GM23338 (cell line): ENCODE measurements at regions not wholly inside any gene's neighbourhood (a gene's known extent, or its start where the extent isn't known, plus 50 kb on each side); places are given as distances from the start of the nearest gene placed in this dataset.
A peak's percentile ranks its signal among the peaks of the same experiment; 100 is the strongest.

Experiments used
- ATAC-seq: fragments of 200-7000 bp; cut with Tn5 transposase; 3 replicates; pipeline ENCODE4 v1.9.1; 2020
- DNase-seq: peaks from one replicate; pipeline ENCODE4 v3.0.0-alpha.2; 2015; ENCODE audit warnings: low spot score
- H2AFZ ChIP-seq: fragments of 200-600 bp; sonication (generic); 2 replicates; pipeline ENCODE4 v1.8.0; 2016; ENCODE audit warnings: antibody characterized with exemption, mild to moderate bottlenecking, moderate library complexity
- H3F3A ChIP-seq: fragments of 200-600 bp; sonication (generic); replicated peaks from 2 replicates; pipeline ENCODE4 v1.8.0; 2017; ENCODE audit warnings: antibody characterized with exemption, mixed run types, low read depth
- H3K27ac ChIP-seq: fragments of 200-600 bp; sonication (generic); 2 replicates; pipeline ENCODE4 v1.6.1; 2016; ENCODE audit warnings: low read depth
- H3K27me3 ChIP-seq: fragments of 200-600 bp; sonication (generic); 2 replicates; pipeline ENCODE4 v1.8.0; 2016; ENCODE audit warnings: mild to moderate bottlenecking, mixed run types, moderate library complexity; ENCODE audit not compliant: insufficient read depth
- H3K36me3 ChIP-seq: fragments of 200-600 bp; sonication (generic); 2 replicates; pipeline ENCODE4 v1.8.0; 2016; ENCODE audit warnings: mild to moderate bottlenecking; ENCODE audit not compliant: insufficient read depth
- H3K4me1 ChIP-seq: fragments of 200-600 bp; sonication (generic); 2 replicates; pipeline ENCODE4 v1.8.0; 2016; ENCODE audit warnings: mild to moderate bottlenecking, moderate library complexity; ENCODE audit not compliant: insufficient read depth
- H3K4me2 ChIP-seq: fragments of 200-600 bp; sonication (generic); 2 replicates; pipeline ENCODE4 v1.7.1; 2017; ENCODE audit warnings: mixed run types
- H3K4me3 ChIP-seq: fragments of 200-600 bp; sonication (generic); 2 replicates; pipeline ENCODE4 v1.6.1; 2016; ENCODE audit warnings: mixed run types
- H3K79me2 ChIP-seq: fragments of 200-600 bp; sonication (generic); replicated peaks from 2 replicates; pipeline ENCODE4 v1.8.0; 2017; ENCODE audit warnings: mild to moderate bottlenecking; ENCODE audit not compliant: insufficient read depth
- H3K9me2 ChIP-seq: fragments of 200-600 bp; sonication (generic); 2 replicates; pipeline ENCODE4 v1.8.0; 2017; ENCODE audit not compliant: insufficient read depth
- H4K20me1 ChIP-seq: fragments of 200-600 bp; sonication (generic); replicated peaks from 2 replicates; pipeline ENCODE4 v1.8.0; 2017; ENCODE audit warnings: mild to moderate bottlenecking; ENCODE audit not compliant: insufficient read depth
- H3K27ac Mint-ChIP-seq: 2 replicates; pipeline ENCODE4 v1.8.0; 2020; ENCODE audit warnings: inconsistent platforms, mild to moderate bottlenecking, moderate library complexity, mixed read lengths
- H3K27me3 Mint-ChIP-seq: 3 replicates; pipeline ENCODE4 v1.8.0; 2022; ENCODE audit warnings: low read depth, mild to moderate bottlenecking, moderate library complexity, mixed read lengths, inconsistent platforms; ENCODE audit not compliant: insufficient read depth, poor library complexity
- H3K36me3 Mint-ChIP-seq: 3 replicates; pipeline ENCODE4 v1.8.0; 2021; ENCODE audit warnings: low read depth, mild to moderate bottlenecking, inconsistent platforms, moderate library complexity, mixed read lengths
- H3K4me1 Mint-ChIP-seq: 3 replicates; pipeline ENCODE4 v1.8.0; 2020; ENCODE audit warnings: mild to moderate bottlenecking, inconsistent platforms, mixed read lengths
- H3K4me3 Mint-ChIP-seq: 3 replicates; pipeline ENCODE4 v1.8.0; 2021; ENCODE audit warnings: moderate library complexity, mild to moderate bottlenecking, inconsistent platforms, mixed read lengths
- H3K9me3 Mint-ChIP-seq: 3 replicates; pipeline ENCODE4 v1.8.0; 2020; ENCODE audit warnings: moderate library complexity, mild to moderate bottlenecking, inconsistent platforms, mixed read lengths
- CTCF ChIP-seq, 2 experiments: fragments of 200-600 bp in 1 of 2; sonication (generic) in 1 of 2; conservative IDR thresholded peaks; 2 replicates each; pipeline versions ENCODE4 v1.5.1 to v1.6.1; 2016 to 2017; ENCODE audit warnings: antibody characterized with exemption in 2 of 2, low read depth in 2 of 2, mild to moderate bottlenecking in 2 of 2, moderate library complexity in 1 of 2
- ETS1 ChIP-seq: IDR thresholded peaks from 2 replicates; pipeline ENCODE4 v1.6.1; 2016; ENCODE audit warnings: antibody characterized with exemption
- EZH2 ChIP-seq: fragments of 200-600 bp; sonication (generic); IDR thresholded peaks from one replicate; pipeline ENCODE4 v1.8.0; 2017; ENCODE audit warnings: antibody characterized with exemption, mild to moderate bottlenecking, low read depth; ENCODE audit not compliant: unreplicated experiment
- EZH2phosphoT487 ChIP-seq: fragments of 200-600 bp; sonication (generic); IDR thresholded peaks from one replicate; pipeline ENCODE4 v1.8.1; 2018; ENCODE audit warnings: antibody characterized with exemption; ENCODE audit not compliant: unreplicated experiment
- JUNB ChIP-seq: IDR thresholded peaks from one replicate; pipeline ENCODE4 v1.6.1; 2016; ENCODE audit warnings: antibody characterized with exemption; ENCODE audit not compliant: unreplicated experiment
- NANOG ChIP-seq: IDR thresholded peaks from 2 replicates; pipeline ENCODE4 v1.6.1; 2016; ENCODE audit warnings: antibody characterized with exemption, borderline replicate concordance
- STAT1 ChIP-seq: IDR thresholded peaks from one replicate; pipeline ENCODE4 v1.6.1; 2016; ENCODE audit warnings: antibody characterized with exemption; ENCODE audit not compliant: unreplicated experiment
- ZNF114 ChIP-seq: fragments of 250-450 bp; sonication (Bioruptor Pico); IDR thresholded peaks from 2 replicates; pipeline ENCODE4 v1.5.0; 2020; ENCODE audit warnings: mild to moderate bottlenecking, moderate library complexity
- ZNF331 ChIP-seq: fragments of 250-450 bp; sonication (Bioruptor Pico); IDR thresholded peaks from 2 replicates; pipeline ENCODE4 v1.5.0; 2020; ENCODE audit warnings: low read depth, mild to moderate bottlenecking, moderate library complexity
- ZNF462 ChIP-seq: fragments of 250-450 bp; sonication (Bioruptor Pico); IDR thresholded peaks from 2 replicates; pipeline ENCODE4 v1.5.0; 2020; ENCODE audit warnings: mild to moderate bottlenecking, moderate library complexity

- H3K4me2 ChIP-seq, result no peak overlapping the region
- H2AFZ ChIP-seq, result 0 out of 2 replicates have a peak overlapping the region, but pooled peaks have one; percentile 63
- no peaks in the 10 kb centered on the region for H3K4me1 Mint-ChIP-seq
- H3K36me3 Mint-ChIP-seq, result no peaks in the 10 kb centered on the region; the same call in 2 of the 3 replicates
- no peaks in the 10 kb centered on the region; the same call in 2 of the 3 replicates for H3K9me3 Mint-ChIP-seq
- H3K27me3 Mint-ChIP-seq, result no peaks in the 10 kb centered on the region
- no peaks in the 10 kb centered on the region for H3K4me1 ChIP-seq
- H3K9me2 ChIP-seq, result no peaks in the 10 kb centered on the region
- H3K4me3 ChIP-seq, result no peak overlapping the region
- peak overlapping the region; percentile 61 for H3K27ac Mint-ChIP-seq
- no peaks in the 10 kb centered on the region for H3K79me2 ChIP-seq
- DNase-seq, result peak; percentile 83
- ATAC-seq, result peak; percentile 100
- H3K36me3 ChIP-seq, result no peaks in the 10 kb centered on the region
- H3F3A ChIP-seq, result no peaks in the 10 kb centered on the region
- TF ChIP-seq CTCF (conservative IDR thresholded peaks at IDR 0.05; ENCODE audit: low read depth in 2 of 2) (peak; percentile 81 to 90), NANOG (no peak)
- no peaks in the 10 kb centered on the region for H4K20me1 ChIP-seq
- H3K27ac ChIP-seq, result no peak overlapping the region
- no peaks in the 10 kb centered on the region for H3K27me3 ChIP-seq
- H3K4me3 Mint-ChIP-seq, result no peak overlapping the region
These were observed 342.4 kb upstream of the GRIA1 start for GRCh38 chr5:153147891-153148623.

GRCh38 chr5:153148624-153148976 is 341.9 kb upstream of the GRIA1 start:
- no peaks in the 10 kb centered on the region; the same call in 2 of the 3 replicates for H3K9me3 Mint-ChIP-seq
- Histone ChIP-seq H3K4me3 (no peak overlapping the region), H2AFZ (no peak overlapping the region), H3K4me1 (no peaks in the 10 kb centered on the region), H3K36me3 (no peaks in the 10 kb centered on the region), H3K4me2 (no peak overlapping the region), H3K9me2 (no peaks in the 10 kb centered on the region), H3K79me2 (no peaks in the 10 kb centered on the region), H4K20me1 (no peaks in the 10 kb centered on the region), H3K27ac (no peak overlapping the region), H3K27me3 (no peaks in the 10 kb centered on the region), H3F3A (no peaks in the 10 kb centered on the region)
- no peak overlapping the region for H3K27ac Mint-ChIP-seq
- no peaks in the 10 kb centered on the region for H3K36me3 Mint-ChIP-seq
- no peaks in the 10 kb centered on the region for H3K4me1 Mint-ChIP-seq
- H3K27me3 Mint-ChIP-seq, result no peaks in the 10 kb centered on the region
- DNase-seq (no peak), ATAC-seq (no peak)
- no peak overlapping the region for H3K4me3 Mint-ChIP-seq
- TF ChIP-seq EZH2phosphoT487, result no peak
- no peak for TF ChIP-seq JUNB
- TF ChIP-seq ETS1, result no peak
- no peak for TF ChIP-seq CTCF (conservative IDR thresholded peaks at IDR 0.05; ENCODE audit: low read depth in 2 of 2)
- TF ChIP-seq ZNF331 (CRISPR knock-in tag), result no peak
- TF ChIP-seq NANOG, result no peak
- no peak for TF ChIP-seq EZH2
- TF ChIP-seq ZNF114 (CRISPR knock-in tag), result no peak
- TF ChIP-seq ZNF462 (CRISPR knock-in tag), result no peak
- no peak for TF ChIP-seq STAT1
